ENCODE measurements at regions not wholly inside any gene's neighbourhood (a gene's known extent, or its start where the extent isn't known, plus 50 kb on each side); places are given as distances from the start of the nearest gene placed in this dataset.

- no peaks in the 10 kb centered on the region for H3K9me3 ChIP-seq (ENCODE audit: control insufficient read depth in 1 of 2, insufficient read depth in 1 of 2, low read depth in 1 of 2, low read length in 2 of 2)
These were observed 103.6 kb upstream of the CCDC91 start for GRCh38 chr12:28086521-28087155.

More at GRCh38 chr12:28086521-28087155, 103.6 kb upstream of the CCDC91 start:
- no peak overlapping the region for H2AFZ ChIP-seq (ENCODE audit: low read depth, low read length, poor library complexity, severe bottlenecking)
- no peaks in the 10 kb centered on the region for H3K36me3 ChIP-seq (ENCODE audit: control insufficient read depth in 1 of 2, insufficient read depth in 2 of 2, low read length in 2 of 2)
- CTCF ChIA-PET = no interaction called here
- H3K4me2 ChIP-seq (ENCODE audit: low read length) = no peak overlapping the region
- POLR2A ChIA-PET = no interaction called here
- H3K27ac ChIP-seq (ENCODE audit: low read depth, low read length) = no peak overlapping the region
- ATAC-seq (no peak), DNase-seq (ENCODE audit: low read depth, low spot score) (no peak)
- RAD21 ChIA-PET (ENCODE audit: low non-redundant PET in 1 of 2, low total read pairs in 2 of 2, uncharacterized antibody in 2 of 2, unreplicated experiment in 2 of 2) = no interaction called here
- no peaks in the 10 kb centered on the region for H4K20me1 ChIP-seq (ENCODE audit: insufficient read depth)
- H3K79me2 ChIP-seq (ENCODE audit: insufficient read depth, low read length) = no peaks in the 10 kb centered on the region
- no peak for TF ChIP-seq MAX (IDR thresholded peaks at IDR 0.05)
- no peak for TF ChIP-seq CEBPB (IDR thresholded peaks at IDR 0.05; ENCODE audit: low read depth)
- no peak for TF ChIP-seq EGR1 (IDR thresholded peaks at IDR 0.05; ENCODE audit: low read depth)
- TF ChIP-seq SP1 (IDR thresholded peaks at IDR 0.05; ENCODE audit: low read depth) = no peak
- no peak for TF ChIP-seq SIN3A (IDR thresholded peaks at IDR 0.05; ENCODE audit: low read depth)
- TF ChIP-seq JUND (IDR thresholded peaks at IDR 0.05) = no peak
- TF ChIP-seq EZH2phosphoT487 (IDR thresholded peaks at IDR 0.05; ENCODE audit: borderline replicate concordance) = no peak
- TF ChIP-seq, protein P1, sequence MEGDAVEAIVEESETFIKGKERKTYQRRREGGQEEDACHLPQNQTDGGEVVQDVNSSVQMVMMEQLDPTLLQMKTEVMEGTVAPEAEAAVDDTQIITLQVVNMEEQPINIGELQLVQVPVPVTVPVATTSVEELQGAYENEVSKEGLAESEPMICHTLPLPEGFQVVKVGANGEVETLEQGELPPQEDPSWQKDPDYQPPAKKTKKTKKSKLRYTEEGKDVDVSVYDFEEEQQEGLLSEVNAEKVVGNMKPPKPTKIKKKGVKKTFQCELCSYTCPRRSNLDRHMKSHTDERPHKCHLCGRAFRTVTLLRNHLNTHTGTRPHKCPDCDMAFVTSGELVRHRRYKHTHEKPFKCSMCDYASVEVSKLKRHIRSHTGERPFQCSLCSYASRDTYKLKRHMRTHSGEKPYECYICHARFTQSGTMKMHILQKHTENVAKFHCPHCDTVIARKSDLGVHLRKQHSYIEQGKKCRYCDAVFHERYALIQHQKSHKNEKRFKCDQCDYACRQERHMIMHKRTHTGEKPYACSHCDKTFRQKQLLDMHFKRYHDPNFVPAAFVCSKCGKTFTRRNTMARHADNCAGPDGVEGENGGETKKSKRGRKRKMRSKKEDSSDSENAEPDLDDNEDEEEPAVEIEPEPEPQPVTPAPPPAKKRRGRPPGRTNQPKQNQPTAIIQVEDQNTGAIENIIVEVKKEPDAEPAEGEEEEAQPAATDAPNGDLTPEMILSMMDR (IDR thresholded peaks at IDR 0.05 in 2 of 3, conservative IDR thresholded peaks at IDR 0.05 in 1 of 3; ENCODE audit: borderline replicate concordance in 1 of 3, insufficient read depth in 1 of 3, low read depth in 2 of 3, low read length in 2 of 3) = no peak
- TF ChIP-seq, protein P2, sequence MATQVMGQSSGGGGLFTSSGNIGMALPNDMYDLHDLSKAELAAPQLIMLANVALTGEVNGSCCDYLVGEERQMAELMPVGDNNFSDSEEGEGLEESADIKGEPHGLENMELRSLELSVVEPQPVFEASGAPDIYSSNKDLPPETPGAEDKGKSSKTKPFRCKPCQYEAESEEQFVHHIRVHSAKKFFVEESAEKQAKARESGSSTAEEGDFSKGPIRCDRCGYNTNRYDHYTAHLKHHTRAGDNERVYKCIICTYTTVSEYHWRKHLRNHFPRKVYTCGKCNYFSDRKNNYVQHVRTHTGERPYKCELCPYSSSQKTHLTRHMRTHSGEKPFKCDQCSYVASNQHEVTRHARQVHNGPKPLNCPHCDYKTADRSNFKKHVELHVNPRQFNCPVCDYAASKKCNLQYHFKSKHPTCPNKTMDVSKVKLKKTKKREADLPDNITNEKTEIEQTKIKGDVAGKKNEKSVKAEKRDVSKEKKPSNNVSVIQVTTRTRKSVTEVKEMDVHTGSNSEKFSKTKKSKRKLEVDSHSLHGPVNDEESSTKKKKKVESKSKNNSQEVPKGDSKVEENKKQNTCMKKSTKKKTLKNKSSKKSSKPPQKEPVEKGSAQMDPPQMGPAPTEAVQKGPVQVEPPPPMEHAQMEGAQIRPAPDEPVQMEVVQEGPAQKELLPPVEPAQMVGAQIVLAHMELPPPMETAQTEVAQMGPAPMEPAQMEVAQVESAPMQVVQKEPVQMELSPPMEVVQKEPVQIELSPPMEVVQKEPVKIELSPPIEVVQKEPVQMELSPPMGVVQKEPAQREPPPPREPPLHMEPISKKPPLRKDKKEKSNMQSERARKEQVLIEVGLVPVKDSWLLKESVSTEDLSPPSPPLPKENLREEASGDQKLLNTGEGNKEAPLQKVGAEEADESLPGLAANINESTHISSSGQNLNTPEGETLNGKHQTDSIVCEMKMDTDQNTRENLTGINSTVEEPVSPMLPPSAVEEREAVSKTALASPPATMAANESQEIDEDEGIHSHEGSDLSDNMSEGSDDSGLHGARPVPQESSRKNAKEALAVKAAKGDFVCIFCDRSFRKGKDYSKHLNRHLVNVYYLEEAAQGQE (IDR thresholded peaks at IDR 0.05; ENCODE audit: low read depth) = no peak
- TF ChIP-seq ZNF274 (IDR thresholded peaks at IDR 0.05; ENCODE audit: low read depth, low read length) = no peak
- TF ChIP-seq ZBTB33 (IDR thresholded peaks at IDR 0.05; ENCODE audit: extremely low read depth, insufficient replicate concordance, low read length) = no peak
- no peak for TF ChIP-seq CBX3 (IDR thresholded peaks at IDR 0.05; ENCODE audit: low read depth)
- no peak overlapping the region for H3K4me3 ChIP-seq (replicated peaks in 1 of 2; ENCODE audit: low read depth in 1 of 2, low read length in 2 of 2)
- intact Hi-C loops (cut with micrococcal nuclease) = no loop called here
- BruUV-seq (replicated peaks) = no TSS peak
- H3K27me3 ChIP-seq (ENCODE audit: insufficient read depth, low read length) = no peaks in the 10 kb centered on the region
- H3K9me2 ChIP-seq (ENCODE audit: insufficient read depth) = no peaks in the 10 kb centered on the region
- no peak overlapping the region for H3K9ac ChIP-seq (ENCODE audit: low read length)
- H3K4me1 ChIP-seq (ENCODE audit: control insufficient read depth in 1 of 2, insufficient read depth in 2 of 2, low read length in 2 of 2) = peaks cover 13 to 20% of the 10 kb centered on the region in 2 experiments

Measured in HCT116 (cell line).